ENCODE measurements at regions not wholly inside any gene's neighbourhood (a gene's known extent, or its start where the extent isn't known, plus 50 kb on each side); places are given as distances from the start of the nearest gene placed in this dataset.
"Not testable (repeated sequence)": the region's sequence is repeated elsewhere in the genome, so short reads cannot be mapped to it uniquely, and the experiment has no call there.

GRCh38 chr4:84312426-84313012 is 186.6 kb downstream of the NKX6-1 start:
- TF ChIP-seq MYC (IDR thresholded peaks at IDR 0.05; ENCODE audit: low read depth, low read length) (no peak), POLR2A (IDR thresholded peaks at IDR 0.05; ENCODE audit: extremely low read depth, insufficient read length) (no peak), MAX (IDR thresholded peaks at IDR 0.05; ENCODE audit: low read depth, low read length) (no peak)
- H3K4me3 ChIP-seq (ENCODE audit: low read depth, low read length), result no peak overlapping the region
- DNase-seq (ENCODE audit: low read depth), result no peak

GRCh38 chr4:84309191-84309590 is 189.9 kb downstream of the NKX6-1 start:
- DNase-seq (ENCODE audit: low read depth), result no peak
- TF ChIP-seq POLR2A (IDR thresholded peaks at IDR 0.05; ENCODE audit: extremely low read depth, insufficient read length) (no peak), MYC (IDR thresholded peaks at IDR 0.05; ENCODE audit: low read depth, low read length) (no peak), CTCF (IDR thresholded peaks at IDR 0.05; ENCODE audit: low read depth, low read length) (no peak), MAX (IDR thresholded peaks at IDR 0.05; ENCODE audit: low read depth, low read length) (no peak)
- no peak overlapping the region for H3K4me3 ChIP-seq (ENCODE audit: low read depth, low read length)

GRCh38 chr4:84298719-84299254 is 200.3 kb downstream of the NKX6-1 start:
- H3K4me3 ChIP-seq (ENCODE audit: low read depth, low read length); DNase-seq (ENCODE audit: low read depth): not testable (repeated sequence)

- DNase-seq (ENCODE audit: low read depth), result no peak
- TF ChIP-seq MAX (IDR thresholded peaks at IDR 0.05; ENCODE audit: low read depth, low read length), result no peak
- TF ChIP-seq MYC (IDR thresholded peaks at IDR 0.05; ENCODE audit: low read depth, low read length), result no peak
- TF ChIP-seq POLR2A (IDR thresholded peaks at IDR 0.05; ENCODE audit: extremely low read depth, insufficient read length), result no peak
- no peak overlapping the region for H3K4me3 ChIP-seq (ENCODE audit: low read depth, low read length)
Measured at GRCh38 chr4:84298023-84298718, 200.9 kb downstream of the NKX6-1 start.

GRCh38 chr4:84291969-84292368 is 207.1 kb downstream of the NKX6-1 start:
- no peak overlapping the region for H3K4me3 ChIP-seq (ENCODE audit: low read depth, low read length)
- no peak for DNase-seq (ENCODE audit: low read depth)
- TF ChIP-seq MAX (IDR thresholded peaks at IDR 0.05; ENCODE audit: low read depth, low read length) (no peak), POLR2A (IDR thresholded peaks at IDR 0.05; ENCODE audit: extremely low read depth, insufficient read length) (no peak), CTCF (IDR thresholded peaks at IDR 0.05; ENCODE audit: low read depth, low read length) (no peak), MYC (IDR thresholded peaks at IDR 0.05; ENCODE audit: low read depth, low read length) (no peak)

GRCh38 chr4:84286048-84286447 is 213.0 kb downstream of the NKX6-1 start:
- no peak overlapping the region for H3K4me3 ChIP-seq (ENCODE audit: low read depth, low read length)
- DNase-seq (ENCODE audit: low read depth), result no peak
- no peak for TF ChIP-seq POLR2A (IDR thresholded peaks at IDR 0.05; ENCODE audit: extremely low read depth, insufficient read length)
- TF ChIP-seq CTCF (IDR thresholded peaks at IDR 0.05; ENCODE audit: low read depth, low read length), result no peak
- no peak for TF ChIP-seq MAX (IDR thresholded peaks at IDR 0.05; ENCODE audit: low read depth, low read length)
- no peak for TF ChIP-seq MYC (IDR thresholded peaks at IDR 0.05; ENCODE audit: low read depth, low read length)

- DNase-seq (ENCODE audit: low read depth), result no peak
- no peak for TF ChIP-seq CTCF (IDR thresholded peaks at IDR 0.05; ENCODE audit: low read depth, low read length)
- TF ChIP-seq MYC (IDR thresholded peaks at IDR 0.05; ENCODE audit: low read depth, low read length), result no peak
- no peak for TF ChIP-seq MAX (IDR thresholded peaks at IDR 0.05; ENCODE audit: low read depth, low read length)
- TF ChIP-seq POLR2A (IDR thresholded peaks at IDR 0.05; ENCODE audit: extremely low read depth, insufficient read length), result no peak
- H3K4me3 ChIP-seq (ENCODE audit: low read depth, low read length), result no peak overlapping the region
Measured at GRCh38 chr4:84279678-84280077, 219.4 kb downstream of the NKX6-1 start.
